ENCODE measurements at regions not wholly inside any gene's neighbourhood (a gene's known extent, or its start where the extent isn't known, plus 50 kb on each side); places are given as distances from the start of the nearest gene placed in this dataset.

DNA sequence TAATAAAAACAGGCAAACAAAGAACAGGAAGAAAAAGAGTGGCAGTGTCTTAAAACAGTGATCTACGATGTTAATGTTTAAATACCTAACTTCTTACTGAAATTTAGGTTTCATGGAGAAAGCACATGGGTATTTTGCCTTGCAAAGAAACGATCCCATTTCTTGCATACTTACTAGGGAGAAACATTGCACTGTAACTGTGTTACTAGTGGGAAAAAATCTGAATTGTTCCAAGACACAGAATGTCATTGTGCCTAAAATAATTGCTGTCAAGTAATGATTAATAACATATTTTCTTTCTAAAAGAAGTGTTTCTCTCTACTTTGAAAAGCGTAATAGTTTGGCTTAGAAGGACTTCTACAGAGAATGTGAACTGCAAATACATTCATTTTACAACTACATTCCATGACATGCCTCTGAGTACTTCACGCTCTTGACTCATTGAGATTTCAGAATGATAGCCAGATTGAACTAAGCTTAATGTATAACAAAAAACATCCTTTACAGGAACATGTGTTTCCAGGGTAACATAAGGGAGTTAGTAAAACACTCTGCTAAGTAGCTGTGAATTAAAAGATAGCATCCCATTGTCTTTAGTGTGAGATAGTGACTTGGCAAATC, 256.2 kb upstream of the CPNE8 start:
- CTCF ChIA-PET (ENCODE audit: partially characterized antibody), result interaction anchor here (0.6 to 1.5 kb wide), 2 partner anchors 111 to 259 kb away, joined by 4 to 5 read pairs; no protein-coding TSS in a partner anchor
- Histone ChIP-seq H3K79me2 (ENCODE audit: control insufficient read depth in 1 of 2, insufficient read depth in 2 of 2, low read length in 2 of 2) (no peaks in the 10 kb centered on the region), H3K4me3 (ENCODE audit: extremely low read depth in 1 of 4, insufficient read depth in 2 of 4, low read depth in 3 of 4, low read length in 4 of 4) (no peak overlapping the region), H3K23ac (ENCODE audit: insufficient read length) (no peak overlapping the region), H4K8ac (ENCODE audit: extremely low read depth, insufficient read depth, low read length) (no peak overlapping the region), H2BK15ac (ENCODE audit: low read length) (no peak overlapping the region), H3K27me3 (replicated peaks in 1 of 4; ENCODE audit: control insufficient read depth in 3 of 4, extremely low read depth in 1 of 4, insufficient read depth in 3 of 4, low read length in 3 of 4) (no peaks in the 10 kb centered on the region), H3K18ac (ENCODE audit: extremely low read depth, low read length) (no peak overlapping the region), H2AFZ (ENCODE audit: low read length) (no peak overlapping the region), H3K56ac (replicated peaks; ENCODE audit: insufficient read length, low read depth, low read length) (no peak overlapping the region), H2BK12ac (ENCODE audit: low read depth, low read length) (no peak overlapping the region), H3K4me1 (replicated peaks in 1 of 4; ENCODE audit: control insufficient read depth in 3 of 4, insufficient read depth in 4 of 4, low read length in 3 of 4) (0 out of 7 replicates have a peak, but pooled peaks cover 0 to 2% (median 0%) of the 10 kb centered on the region in 4 experiments), H3K4ac (replicated peaks; ENCODE audit: insufficient read length, low read depth, low read length) (no peak overlapping the region), H3K36me3 (ENCODE audit: control insufficient read depth in 2 of 4, insufficient read depth in 4 of 4, low read length in 3 of 4) (no peaks in the 10 kb centered on the region), H3K14ac (ENCODE audit: insufficient read length) (no peak overlapping the region), H3K9me3 (ENCODE audit: insufficient read depth in 2 of 2, low read depth in 1 of 2, low read length in 1 of 2) (no peaks in the 10 kb centered on the region), H3K79me1 (ENCODE audit: low read depth, low read length) (no peaks in the 10 kb centered on the region), H4K5ac (ENCODE audit: insufficient read length, low read depth, low read length) (no peak overlapping the region), H3K9ac (replicated peaks in 1 of 4; ENCODE audit: extremely low read depth in 1 of 4, low read depth in 3 of 4, low read length in 3 of 4) (no peak overlapping the region), H2BK5ac (ENCODE audit: low read depth, low read length) (no peak overlapping the region), H3K27ac (ENCODE audit: low read depth, low read length) (no peak overlapping the region), H2AK5ac (ENCODE audit: low read depth, low read length) (no peak overlapping the region), H4K20me1 (replicated peaks in 1 of 2; ENCODE audit: control insufficient read depth in 1 of 2, insufficient read depth in 2 of 2, low read length in 2 of 2) (no peaks in the 10 kb centered on the region), H3K23me2 (ENCODE audit: low read depth, low read length) (no peaks in the 10 kb centered on the region), H2BK120ac (replicated peaks; ENCODE audit: low read depth, low read length) (no peak overlapping the region), H4K91ac (replicated peaks; ENCODE audit: insufficient read length, low read length) (no peak overlapping the region), H3K4me2 (ENCODE audit: insufficient read depth in 1 of 2, low read depth in 2 of 2, low read length in 2 of 2) (no peak overlapping the region), H2BK20ac (ENCODE audit: low read length) (no peak overlapping the region)
- POLR2A ChIA-PET (ENCODE audit: partially characterized antibody), result no interaction called here
- TF ChIP-seq SP2 (IDR thresholded peaks at IDR 0.05; ENCODE audit: low read length), result no peak
- TF ChIP-seq EGR1 (IDR thresholded peaks at IDR 0.05; ENCODE audit: borderline replicate concordance, low read depth, low read length), result no peak
- TF ChIP-seq KDM5A (IDR thresholded peaks at IDR 0.05; ENCODE audit: low read length), result no peak
- TF ChIP-seq, protein P1, sequence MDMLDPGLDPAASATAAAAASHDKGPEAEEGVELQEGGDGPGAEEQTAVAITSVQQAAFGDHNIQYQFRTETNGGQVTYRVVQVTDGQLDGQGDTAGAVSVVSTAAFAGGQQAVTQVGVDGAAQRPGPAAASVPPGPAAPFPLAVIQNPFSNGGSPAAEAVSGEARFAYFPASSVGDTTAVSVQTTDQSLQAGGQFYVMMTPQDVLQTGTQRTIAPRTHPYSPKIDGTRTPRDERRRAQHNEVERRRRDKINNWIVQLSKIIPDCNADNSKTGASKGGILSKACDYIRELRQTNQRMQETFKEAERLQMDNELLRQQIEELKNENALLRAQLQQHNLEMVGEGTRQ (IDR thresholded peaks at IDR 0.05; ENCODE audit: low read length), result no peak
- no peak for TF ChIP-seq SRF (IDR thresholded peaks at IDR 0.05; ENCODE audit: low read depth, low read length)
- no peak for TF ChIP-seq BRCA1 (IDR thresholded peaks at IDR 0.05; ENCODE audit: low read depth, low read length)
- TF ChIP-seq, protein P2, sequence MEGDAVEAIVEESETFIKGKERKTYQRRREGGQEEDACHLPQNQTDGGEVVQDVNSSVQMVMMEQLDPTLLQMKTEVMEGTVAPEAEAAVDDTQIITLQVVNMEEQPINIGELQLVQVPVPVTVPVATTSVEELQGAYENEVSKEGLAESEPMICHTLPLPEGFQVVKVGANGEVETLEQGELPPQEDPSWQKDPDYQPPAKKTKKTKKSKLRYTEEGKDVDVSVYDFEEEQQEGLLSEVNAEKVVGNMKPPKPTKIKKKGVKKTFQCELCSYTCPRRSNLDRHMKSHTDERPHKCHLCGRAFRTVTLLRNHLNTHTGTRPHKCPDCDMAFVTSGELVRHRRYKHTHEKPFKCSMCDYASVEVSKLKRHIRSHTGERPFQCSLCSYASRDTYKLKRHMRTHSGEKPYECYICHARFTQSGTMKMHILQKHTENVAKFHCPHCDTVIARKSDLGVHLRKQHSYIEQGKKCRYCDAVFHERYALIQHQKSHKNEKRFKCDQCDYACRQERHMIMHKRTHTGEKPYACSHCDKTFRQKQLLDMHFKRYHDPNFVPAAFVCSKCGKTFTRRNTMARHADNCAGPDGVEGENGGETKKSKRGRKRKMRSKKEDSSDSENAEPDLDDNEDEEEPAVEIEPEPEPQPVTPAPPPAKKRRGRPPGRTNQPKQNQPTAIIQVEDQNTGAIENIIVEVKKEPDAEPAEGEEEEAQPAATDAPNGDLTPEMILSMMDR (IDR thresholded peaks at IDR 0.05; ENCODE audit: control extremely low read depth in 1 of 3, insufficient read depth in 1 of 3, low read depth in 1 of 3, low read length in 3 of 3), result no peak
- TF ChIP-seq MAFK (IDR thresholded peaks at IDR 0.05; ENCODE audit: low read depth, low read length), result no peak
- no peak for TF ChIP-seq CBX8 (IDR thresholded peaks at IDR 0.05; ENCODE audit: borderline replicate concordance, low read depth, low read length)
- DNase-seq (ENCODE audit: low read depth in 1 of 2, low spot score in 2 of 2) (no peak), FAIRE-seq (no peak)
- WGBS, 2 experiments (ENCODE audit: extremely low coverage in 1 of 2, insufficient coverage in 1 of 2, insufficient read length in 1 of 2, insufficient replicate concordance in 2 of 2, low coverage in 1 of 2, low lambda C conversion rate in 2 of 2, missing lambda C conversion rate in 1 of 2), result 88% methylated on average over 4 of the region's 4 CpGs; no CpG with 5 or more reads in 1 of the 2 experiments
